ENCODE measurements at regions not wholly inside any gene's neighbourhood (a gene's known extent, or its start where the extent isn't known, plus 50 kb on each side); places are given as distances from the start of the nearest gene placed in this dataset.

GRCh38 chr14:66114071-66114470 is 372.1 kb upstream of the CCDC196 start:
- no peak for DNase-seq
- WGBS, 2 donors = 66 to 70% methylated on average over 3 of the region's 3 CpGs
- no peak for FAIRE-seq
- TF ChIP-seq, protein P1, sequence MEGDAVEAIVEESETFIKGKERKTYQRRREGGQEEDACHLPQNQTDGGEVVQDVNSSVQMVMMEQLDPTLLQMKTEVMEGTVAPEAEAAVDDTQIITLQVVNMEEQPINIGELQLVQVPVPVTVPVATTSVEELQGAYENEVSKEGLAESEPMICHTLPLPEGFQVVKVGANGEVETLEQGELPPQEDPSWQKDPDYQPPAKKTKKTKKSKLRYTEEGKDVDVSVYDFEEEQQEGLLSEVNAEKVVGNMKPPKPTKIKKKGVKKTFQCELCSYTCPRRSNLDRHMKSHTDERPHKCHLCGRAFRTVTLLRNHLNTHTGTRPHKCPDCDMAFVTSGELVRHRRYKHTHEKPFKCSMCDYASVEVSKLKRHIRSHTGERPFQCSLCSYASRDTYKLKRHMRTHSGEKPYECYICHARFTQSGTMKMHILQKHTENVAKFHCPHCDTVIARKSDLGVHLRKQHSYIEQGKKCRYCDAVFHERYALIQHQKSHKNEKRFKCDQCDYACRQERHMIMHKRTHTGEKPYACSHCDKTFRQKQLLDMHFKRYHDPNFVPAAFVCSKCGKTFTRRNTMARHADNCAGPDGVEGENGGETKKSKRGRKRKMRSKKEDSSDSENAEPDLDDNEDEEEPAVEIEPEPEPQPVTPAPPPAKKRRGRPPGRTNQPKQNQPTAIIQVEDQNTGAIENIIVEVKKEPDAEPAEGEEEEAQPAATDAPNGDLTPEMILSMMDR (IDR thresholded peaks at IDR 0.05) = no peak
- no peak overlapping the region for H3K27ac ChIP-seq
- intact Hi-C loops (cut with DNase I) = no loop called here
- no peaks in the 10 kb centered on the region for H3K9me3 ChIP-seq
- no peaks in the 10 kb centered on the region for H3K36me3 ChIP-seq
- no peaks in the 10 kb centered on the region for H3K4me1 ChIP-seq
- no peak overlapping the region for H3K4me3 ChIP-seq
- ATAC-seq = no peak
- no peaks in the 10 kb centered on the region for H3K27me3 ChIP-seq

DNA sequence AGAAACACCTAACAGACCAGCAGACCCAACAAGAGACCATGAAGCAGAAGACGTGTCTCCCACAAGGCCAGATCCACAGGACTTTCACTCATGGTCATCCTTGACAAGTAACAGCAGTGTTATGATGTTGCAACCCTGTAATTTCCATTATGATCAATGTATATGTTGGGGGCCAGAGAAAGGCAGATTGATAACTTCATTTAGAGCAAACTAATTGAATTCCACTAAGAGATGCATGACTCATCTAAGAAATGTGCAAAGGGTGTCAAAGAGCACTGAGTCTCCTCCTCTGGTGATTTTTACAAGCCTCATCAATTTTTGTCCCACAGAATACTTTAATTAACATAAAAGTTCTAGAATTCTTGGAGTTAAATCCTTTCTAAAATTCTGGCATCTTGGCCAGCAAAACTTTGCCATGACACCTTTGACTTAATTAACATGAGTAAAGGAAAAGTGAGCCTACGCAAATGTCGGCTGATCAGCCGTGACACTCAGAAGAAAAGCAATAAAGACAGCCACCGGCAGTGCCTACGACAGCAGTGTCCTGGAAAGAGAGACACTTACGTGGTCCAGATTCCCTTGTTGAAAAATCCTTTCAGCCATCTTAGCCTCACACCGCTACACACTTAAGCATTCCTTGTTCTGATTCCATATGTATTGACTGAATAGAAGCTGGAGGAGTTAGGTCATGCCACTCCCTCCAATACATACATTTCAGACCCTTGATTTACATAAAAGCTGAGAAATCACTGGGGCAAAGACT is 370.2 kb upstream of the CCDC196 start:
- H3K27me3 ChIP-seq = no peaks in the 10 kb centered on the region
- no peaks in the 10 kb centered on the region for H3K36me3 ChIP-seq
- no peaks in the 10 kb centered on the region for H3K9me3 ChIP-seq
- TF ChIP-seq, protein P1 (IDR thresholded peaks at IDR 0.05) = no peak
- DNase-seq (no peak), FAIRE-seq (no peak), ATAC-seq (no peak)
- no peak overlapping the region for H3K27ac ChIP-seq
- no peak overlapping the region for H3K4me3 ChIP-seq
- no peaks in the 10 kb centered on the region for H3K4me1 ChIP-seq
- intact Hi-C loops (cut with DNase I) = no loop called here
- WGBS, 2 donors = 88 to 91% methylated on average over 8 of the region's 8 CpGs

DNA sequence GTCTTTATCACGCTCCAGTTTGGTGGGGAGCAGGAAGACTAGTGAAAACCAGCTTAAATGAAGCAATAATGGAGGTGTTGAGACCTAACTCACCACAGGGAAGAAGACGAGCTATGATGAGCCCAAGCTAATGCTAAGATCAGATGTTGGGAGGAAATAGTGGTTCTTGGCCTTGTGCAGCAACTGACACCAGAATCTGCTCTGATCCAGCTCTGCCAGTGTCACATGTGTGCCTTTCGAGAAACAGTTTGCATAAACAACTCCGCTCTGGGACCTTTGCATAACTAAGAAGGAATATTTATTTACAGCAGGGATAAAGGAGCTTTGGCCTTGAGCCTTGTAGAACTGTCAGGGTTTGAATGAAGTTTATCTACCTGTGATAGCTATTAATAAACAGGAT is 369.4 kb upstream of the CCDC196 start:
- DNase-seq (no peak), FAIRE-seq (no peak), ATAC-seq (no peak)
- TF ChIP-seq, protein P1 (IDR thresholded peaks at IDR 0.05) = no peak
- Histone ChIP-seq H3K27ac (no peak overlapping the region), H3K9me3 (no peaks in the 10 kb centered on the region), H3K27me3 (no peaks in the 10 kb centered on the region), H3K4me3 (no peak overlapping the region), H3K4me1 (no peaks in the 10 kb centered on the region), H3K36me3 (no peaks in the 10 kb centered on the region)
- intact Hi-C loops (cut with DNase I) = no loop called here
- WGBS, 2 donors = 83 to 90% methylated on average over 4 of the region's 4 CpGs

DNA sequence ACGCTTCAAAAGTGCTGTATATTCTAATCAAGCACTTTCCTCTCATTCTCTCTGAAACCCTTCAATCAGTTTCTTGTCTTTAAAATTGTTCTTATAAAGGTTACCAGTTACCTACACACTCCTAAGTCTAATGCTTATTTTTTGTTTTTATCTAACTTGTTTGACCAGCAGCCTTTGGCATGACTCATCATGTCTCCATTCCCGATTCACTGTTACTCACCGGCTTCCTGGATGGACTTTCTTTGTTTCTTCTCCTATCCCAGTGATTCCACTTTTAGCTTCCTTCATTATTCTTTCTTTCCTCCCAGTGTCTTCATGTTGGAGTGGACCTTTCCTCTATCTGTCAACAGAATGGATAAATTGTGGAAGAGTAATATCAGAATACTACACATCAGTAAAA is 368.6 kb upstream of the CCDC196 start:
- 60 to 70% methylated on average over 3 of the region's 3 CpGs for WGBS, 2 donors
- no peak overlapping the region for H3K27ac ChIP-seq
- DNase-seq (no peak), FAIRE-seq (no peak), ATAC-seq (peak in 2 of 4 donors; percentile 52 to 63)
- H3K4me1 ChIP-seq = no peaks in the 10 kb centered on the region
- H3K36me3 ChIP-seq = no peaks in the 10 kb centered on the region
- no peaks in the 10 kb centered on the region for H3K9me3 ChIP-seq
- no peaks in the 10 kb centered on the region for H3K27me3 ChIP-seq
- TF ChIP-seq, protein P1 (IDR thresholded peaks at IDR 0.05) = no peak
- intact Hi-C loops (cut with DNase I) = no loop called here
- H3K4me3 ChIP-seq = no peak overlapping the region

GRCh38 chr14:66119606-66120231 is 366.5 kb upstream of the CCDC196 start:
- ATAC-seq (no peak), DNase-seq (no peak), FAIRE-seq (no peak)
- H3K4me1 ChIP-seq = no peaks in the 10 kb centered on the region
- 84 to 90% methylated on average over 5 of the region's 5 CpGs for WGBS, 2 donors
- intact Hi-C loops (cut with DNase I) = no loop called here
- no peaks in the 10 kb centered on the region for H3K27me3 ChIP-seq
- no peaks in the 10 kb centered on the region for H3K9me3 ChIP-seq
- no peaks in the 10 kb centered on the region for H3K36me3 ChIP-seq
- H3K27ac ChIP-seq = no peak overlapping the region
- H3K4me3 ChIP-seq = no peak overlapping the region
- TF ChIP-seq, protein P1 (IDR thresholded peaks at IDR 0.05) = no peak

All from pancreas (tissue), 10 donors.